ENCODE measurements at regions not wholly inside any gene's neighbourhood (a gene's known extent, or its start where the extent isn't known, plus 50 kb on each side); places are given as distances from the start of the nearest gene placed in this dataset.

GRCh38 chr15:48012191-48012590 is 108.6 kb upstream of the SLC24A5 start:
- no peak for TF ChIP-seq REST (IDR thresholded peaks at IDR 0.05; ENCODE audit: insufficient read depth in 1 of 2, low read depth in 2 of 2, low read length in 2 of 2)
- TF ChIP-seq POLR2AphosphoS5 (IDR thresholded peaks at IDR 0.05; ENCODE audit: low read depth, low read length): no peak
- no peak for TF ChIP-seq TAF1 (IDR thresholded peaks at IDR 0.05; ENCODE audit: borderline replicate concordance, insufficient read depth, low read length)
- no peak for TF ChIP-seq SIN3A (IDR thresholded peaks at IDR 0.05; ENCODE audit: borderline replicate concordance, insufficient read depth, low read length)
- TF ChIP-seq FOXP2 (optimal IDR thresholded peaks at IDR 0.05; ENCODE audit: borderline replicate concordance, extremely low read depth, extremely low read length, insufficient read depth): no peak

GRCh38 chr15:48016865-48017264 is 103.9 kb upstream of the SLC24A5 start:
- TF ChIP-seq FOXP2 (optimal IDR thresholded peaks at IDR 0.05; ENCODE audit: borderline replicate concordance, extremely low read depth, extremely low read length, insufficient read depth) (no peak), TAF1 (IDR thresholded peaks at IDR 0.05; ENCODE audit: borderline replicate concordance, insufficient read depth, low read length) (no peak), REST (IDR thresholded peaks at IDR 0.05; ENCODE audit: insufficient read depth in 1 of 2, low read depth in 2 of 2, low read length in 2 of 2) (no peak), POLR2AphosphoS5 (IDR thresholded peaks at IDR 0.05; ENCODE audit: low read depth, low read length) (no peak), SIN3A (IDR thresholded peaks at IDR 0.05; ENCODE audit: borderline replicate concordance, insufficient read depth, low read length) (no peak)

GRCh38 chr15:48017747-48018146 is 103.0 kb upstream of the SLC24A5 start:
- TF ChIP-seq REST (IDR thresholded peaks at IDR 0.05; ENCODE audit: insufficient read depth in 1 of 2, low read depth in 2 of 2, low read length in 2 of 2) (no peak), TAF1 (IDR thresholded peaks at IDR 0.05; ENCODE audit: borderline replicate concordance, insufficient read depth, low read length) (no peak), SIN3A (IDR thresholded peaks at IDR 0.05; ENCODE audit: borderline replicate concordance, insufficient read depth, low read length) (no peak), POLR2AphosphoS5 (IDR thresholded peaks at IDR 0.05; ENCODE audit: low read depth, low read length) (no peak), FOXP2 (optimal IDR thresholded peaks at IDR 0.05; ENCODE audit: borderline replicate concordance, extremely low read depth, extremely low read length, insufficient read depth) (no peak)

- TF ChIP-seq FOXP2 (optimal IDR thresholded peaks at IDR 0.05; ENCODE audit: borderline replicate concordance, extremely low read depth, extremely low read length, insufficient read depth) (no peak), REST (IDR thresholded peaks at IDR 0.05; ENCODE audit: insufficient read depth in 1 of 2, low read depth in 2 of 2, low read length in 2 of 2) (no peak), TAF1 (IDR thresholded peaks at IDR 0.05; ENCODE audit: borderline replicate concordance, insufficient read depth, low read length) (no peak), SIN3A (IDR thresholded peaks at IDR 0.05; ENCODE audit: borderline replicate concordance, insufficient read depth, low read length) (no peak), POLR2AphosphoS5 (IDR thresholded peaks at IDR 0.05; ENCODE audit: low read depth, low read length) (no peak)
Measured at GRCh38 chr15:48020166-48020565, 100.6 kb upstream of the SLC24A5 start.

Measured in PFSK-1 (cell line).